CD14-positive monocyte (primary cell): ENCODE measurements at regions not wholly inside any gene's neighbourhood (a gene's known extent, or its start where the extent isn't known, plus 50 kb on each side); places are given as distances from the start of the nearest gene placed in this dataset.

Experiments used
- DNase-seq, 3 donors: peaks; one replicate each; pipeline ENCODE4 v3.0.0-alpha.2; 2011 to 2022
- H2AFZ ChIP-seq: 2 replicates; pipeline ENCODE4 v1.6.0; 2012; ENCODE audit warnings: mild to moderate bottlenecking, low read depth, low read length, inconsistent platforms; ENCODE audit not compliant: insufficient read depth, poor library complexity, severe bottlenecking
- H3K27ac ChIP-seq, 2 donors: 1 replicate in 1 of 2; 2 replicates in 1 of 2; pipeline ENCODE4 v1.5.1; 2012 to 2013; ENCODE audit warnings: low read length in 2 of 2, control low read depth in 1 of 2, inconsistent platforms in 1 of 2, low read depth in 1 of 2, mild to moderate bottlenecking in 1 of 2
- H3K27me3 ChIP-seq, 2 donors: one replicate each; pipeline versions ENCODE4 v1.6.0 to v1.6.1; 2011 to 2013; ENCODE audit warnings: low read length in 2 of 2; ENCODE audit not compliant: control insufficient read depth in 2 of 2, insufficient read depth in 2 of 2
- H3K36me3 ChIP-seq, 2 donors: replicated peaks in 1 of 2; 1 replicate in 1 of 2; 2 replicates in 1 of 2; pipeline versions ENCODE4 v1.5.1 to v1.6.1; 2012 to 2013; ENCODE audit warnings: low read length in 2 of 2, control low read depth in 1 of 2, inconsistent platforms in 1 of 2, mild to moderate bottlenecking in 1 of 2; ENCODE audit not compliant: insufficient read depth in 2 of 2, control insufficient read depth in 1 of 2
- H3K4me1 ChIP-seq, 2 donors: 1 replicate in 1 of 2; 2 replicates in 1 of 2; pipeline versions ENCODE4 v1.5.1 to v1.6.1; 2012 to 2013; ENCODE audit warnings: low read length in 2 of 2, control low read depth in 1 of 2, inconsistent platforms in 1 of 2, mild to moderate bottlenecking in 1 of 2, moderate library complexity in 1 of 2; ENCODE audit not compliant: insufficient read depth in 2 of 2, control insufficient read depth in 1 of 2
- H3K4me2 ChIP-seq: replicated peaks from 2 replicates; pipeline ENCODE3; 2012; ENCODE audit warnings: low read length, moderate library complexity, mild to moderate bottlenecking; ENCODE audit not compliant: poor library complexity, severe bottlenecking; ENCODE audit errors: extremely low read depth
- H3K4me3 ChIP-seq, 3 experiments: fragments of 200-600 bp in 1 of 3; sonication (generic) in 1 of 3; replicated peaks in 1 of 3; 1 replicate in 2 of 3; 2 replicates in 1 of 3; pipeline ENCODE4 v1.5.1; 2011 to 2013; ENCODE audit warnings: low read length in 3 of 3, mild to moderate bottlenecking in 3 of 3, control low read depth in 2 of 3, low read depth in 2 of 3, inconsistent platforms in 1 of 3, moderate library complexity in 1 of 3
- H3K79me2 ChIP-seq: 2 replicates; pipeline ENCODE4 v1.6.0; 2012; ENCODE audit warnings: mild to moderate bottlenecking, control low read depth, inconsistent platforms, low read length, moderate library complexity; ENCODE audit not compliant: insufficient read depth
- H3K9ac ChIP-seq: 2 replicates; pipeline ENCODE4 v1.6.0; 2017; ENCODE audit warnings: low read length, mild to moderate bottlenecking; ENCODE audit not compliant: insufficient read depth, poor library complexity, severe bottlenecking
- H3K9me3 ChIP-seq, 2 donors: replicated peaks in 1 of 2; 1 replicate in 1 of 2; 2 replicates in 1 of 2; pipeline versions ENCODE4 v1.5.1 to v1.6.1; 2012 to 2013; ENCODE audit warnings: low read length in 2 of 2, control low read depth in 1 of 2; ENCODE audit not compliant: control insufficient read depth in 1 of 2, insufficient read depth in 1 of 2
- H4K20me1 ChIP-seq: 2 replicates; pipeline ENCODE4 v1.6.0; 2012; ENCODE audit warnings: mild to moderate bottlenecking, low read length, control low read depth, moderate library complexity; ENCODE audit not compliant: insufficient read depth
- H3K27ac Mint-ChIP-seq, 7 donors: one replicate each; pipeline ENCODE4 v1.8.0; 2020; ENCODE audit warnings: mild to moderate bottlenecking in 7 of 7, mixed read lengths in 7 of 7, moderate library complexity in 6 of 7, inconsistent platforms in 2 of 7
- H3K27me3 Mint-ChIP-seq, 3 donors: one replicate each; pipeline ENCODE4 v1.8.0; 2021 to 2022; ENCODE audit warnings: low read depth in 3 of 3, mild to moderate bottlenecking in 3 of 3, mixed read lengths in 3 of 3, moderate library complexity in 3 of 3, inconsistent platforms in 1 of 3
- H3K36me3 Mint-ChIP-seq, 2 donors: one replicate each; pipeline ENCODE4 v1.8.0; 2020; ENCODE audit warnings: mixed read lengths in 2 of 2, inconsistent platforms in 1 of 2, mild to moderate bottlenecking in 1 of 2
- H3K4me1 Mint-ChIP-seq: one replicate; pipeline ENCODE4 v1.8.0; 2020; ENCODE audit warnings: mild to moderate bottlenecking, mixed read lengths
- H3K4me3 Mint-ChIP-seq, 2 donors: one replicate each; pipeline ENCODE4 v1.8.0; 2020; ENCODE audit warnings: mild to moderate bottlenecking in 2 of 2, mixed read lengths in 2 of 2, moderate library complexity in 1 of 2
- H3K9me3 Mint-ChIP-seq, 7 donors: one replicate each; pipeline ENCODE4 v1.8.0; 2020 to 2022; ENCODE audit warnings: mixed read lengths in 7 of 7, mild to moderate bottlenecking in 6 of 7, moderate library complexity in 6 of 7, inconsistent platforms in 2 of 7
- WGBS: methylation state at CpG from one replicate; pipeline ENCODE4 v1.1.5; 2013; ENCODE audit warnings: missing lambda C conversion rate; ENCODE audit not compliant: insufficient coverage; 5-methylcytosine and 5-hydroxymethylcytosine counted together
- intact Hi-C, 2 donors: fragments of 100-400 bp; cut with micrococcal nuclease; formaldehyde crosslinking; loops; one replicate each; pipeline versions ENCODE4 v1.15.0 to v1.15.1; 2023
- TF ChIP-seq, protein P1 (sequence below): fragments of 200-600 bp; IDR thresholded peaks from one replicate; pipeline ENCODE4 v1.8.0; 2022; ENCODE audit warnings: antibody characterized with exemption, mild to moderate bottlenecking

DNA sequence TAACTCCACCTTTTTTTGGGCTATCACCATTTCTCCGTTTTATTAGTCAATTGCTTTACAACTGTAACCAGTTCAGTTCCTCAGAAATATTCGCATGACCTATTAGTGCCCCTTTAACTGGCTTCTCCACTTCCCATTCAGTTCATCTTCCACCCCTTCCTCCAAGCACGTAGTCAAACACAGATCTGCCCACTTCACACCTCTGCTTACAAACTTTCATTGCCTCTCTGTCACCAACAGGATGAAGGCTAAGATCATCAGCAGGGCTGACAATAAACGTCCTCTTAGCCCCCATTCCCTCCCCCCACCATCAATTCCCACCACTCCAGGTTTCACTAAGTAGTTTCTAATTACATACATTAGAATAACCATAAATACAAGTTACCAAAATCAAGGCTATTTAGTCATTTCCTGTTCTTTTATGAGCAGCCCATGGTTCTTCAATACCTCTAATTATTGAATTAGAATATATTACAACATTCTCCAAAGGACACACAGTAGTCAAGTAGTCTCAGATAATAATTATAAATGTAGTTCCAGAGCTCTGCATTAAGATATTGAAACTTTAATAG is 95.7 kb downstream of the SPRY2 start:
- peaks cover 13 to 25% of the 10 kb centered on the region in 2 donors for H3K4me1 ChIP-seq
- no peak overlapping the region for H3K27ac ChIP-seq
- H3K9me3 ChIP-seq, result no peaks in the 10 kb centered on the region
- intact Hi-C loops, result no loop called here
- no peak overlapping the region for H3K4me3 Mint-ChIP-seq
- H3K27me3 Mint-ChIP-seq, result peaks cover 0 to 2% (median 0%) of the 10 kb centered on the region in 3 donors
- peaks cover 0 to 5% (median 2%) of the 10 kb centered on the region in 7 donors for H3K9me3 Mint-ChIP-seq
- TF ChIP-seq, protein P1, sequence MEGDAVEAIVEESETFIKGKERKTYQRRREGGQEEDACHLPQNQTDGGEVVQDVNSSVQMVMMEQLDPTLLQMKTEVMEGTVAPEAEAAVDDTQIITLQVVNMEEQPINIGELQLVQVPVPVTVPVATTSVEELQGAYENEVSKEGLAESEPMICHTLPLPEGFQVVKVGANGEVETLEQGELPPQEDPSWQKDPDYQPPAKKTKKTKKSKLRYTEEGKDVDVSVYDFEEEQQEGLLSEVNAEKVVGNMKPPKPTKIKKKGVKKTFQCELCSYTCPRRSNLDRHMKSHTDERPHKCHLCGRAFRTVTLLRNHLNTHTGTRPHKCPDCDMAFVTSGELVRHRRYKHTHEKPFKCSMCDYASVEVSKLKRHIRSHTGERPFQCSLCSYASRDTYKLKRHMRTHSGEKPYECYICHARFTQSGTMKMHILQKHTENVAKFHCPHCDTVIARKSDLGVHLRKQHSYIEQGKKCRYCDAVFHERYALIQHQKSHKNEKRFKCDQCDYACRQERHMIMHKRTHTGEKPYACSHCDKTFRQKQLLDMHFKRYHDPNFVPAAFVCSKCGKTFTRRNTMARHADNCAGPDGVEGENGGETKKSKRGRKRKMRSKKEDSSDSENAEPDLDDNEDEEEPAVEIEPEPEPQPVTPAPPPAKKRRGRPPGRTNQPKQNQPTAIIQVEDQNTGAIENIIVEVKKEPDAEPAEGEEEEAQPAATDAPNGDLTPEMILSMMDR, result no peak
- H4K20me1 ChIP-seq, result no peaks in the 10 kb centered on the region
- H3K36me3 ChIP-seq, result no peaks in the 10 kb centered on the region
- no peak overlapping the region for H3K4me3 ChIP-seq
- no peak overlapping the region for H3K4me2 ChIP-seq
- DNase-seq, result no peak
- H3K27ac Mint-ChIP-seq, result no peak overlapping the region
- peaks cover 22% of the 10 kb centered on the region for H3K4me1 Mint-ChIP-seq
- no peaks in the 10 kb centered on the region for H3K36me3 Mint-ChIP-seq
- 52% methylated on average over 3 of the region's 4 CpGs for WGBS
- H3K27me3 ChIP-seq, result no peaks in the 10 kb centered on the region
- H2AFZ ChIP-seq, result no peak overlapping the region
- no peaks in the 10 kb centered on the region for H3K79me2 ChIP-seq
- no peak overlapping the region for H3K9ac ChIP-seq

DNA sequence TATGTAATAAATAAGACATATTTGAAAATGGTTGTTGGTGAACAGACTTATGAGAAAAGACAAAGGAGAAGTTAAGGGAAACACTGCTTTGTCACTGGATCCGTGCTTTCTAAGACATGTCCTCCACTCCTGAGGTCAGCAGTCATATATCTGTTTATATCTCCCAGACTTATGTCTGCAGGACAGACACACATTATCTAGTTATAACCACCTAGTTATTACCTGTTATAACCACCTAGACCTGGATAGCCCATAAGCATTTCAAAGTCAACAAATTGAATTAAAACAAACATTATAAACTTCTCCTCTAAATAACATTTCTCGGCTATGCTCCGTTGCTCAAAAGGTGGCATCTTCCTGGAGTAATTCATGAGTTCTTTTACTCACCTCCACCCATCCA is 96.4 kb downstream of the SPRY2 start:
- Histone ChIP-seq H3K4me2 (no peak overlapping the region), H3K36me3 (no peaks in the 10 kb centered on the region), H3K4me1 (peaks cover 13 to 25% of the 10 kb centered on the region in 2 donors), H3K9me3 (no peaks in the 10 kb centered on the region), H3K79me2 (no peaks in the 10 kb centered on the region), H2AFZ (no peak overlapping the region), H3K27me3 (no peaks in the 10 kb centered on the region), H3K4me3 (no peak overlapping the region), H4K20me1 (no peaks in the 10 kb centered on the region), H3K27ac (no peak overlapping the region), H3K9ac (no peak overlapping the region)
- H3K36me3 Mint-ChIP-seq, result no peaks in the 10 kb centered on the region
- WGBS, result no CpG with 5 or more reads among the region's 3 CpGs
- H3K4me1 Mint-ChIP-seq, result peaks cover 22% of the 10 kb centered on the region
- peaks cover 0 to 5% (median 2%) of the 10 kb centered on the region in 7 donors for H3K9me3 Mint-ChIP-seq
- no peak overlapping the region for H3K4me3 Mint-ChIP-seq
- peaks cover 0 to 2% (median 0%) of the 10 kb centered on the region in 3 donors for H3K27me3 Mint-ChIP-seq
- no peak overlapping the region for H3K27ac Mint-ChIP-seq
- DNase-seq, result no peak
- intact Hi-C loops, result no loop called here
- TF ChIP-seq, protein P1, result no peak
